SIG-M5 treated with dmso at 0.1 percent for 504 hours (cell line): ENCODE measurements at regions not wholly inside any gene's neighbourhood (a gene's known extent, or its start where the extent isn't known, plus 50 kb on each side); places are given as distances from the start of the nearest gene placed in this dataset.
"Not testable (repeated sequence)": the region's sequence is repeated elsewhere in the genome, so short reads cannot be mapped to it uniquely, and the experiment has no call there.

Experiments
- DNase-seq: peaks from one replicate; lab custom pipeline; 2025; ENCODE audit not compliant: unreplicated experiment; lab: John Stamatoyannopoulos, UW

- DNase-seq = not testable (repeated sequence)
Measured at GRCh38 chr4:86478151-86478550, 116.0 kb upstream of the PTPN13 start.

DNA sequence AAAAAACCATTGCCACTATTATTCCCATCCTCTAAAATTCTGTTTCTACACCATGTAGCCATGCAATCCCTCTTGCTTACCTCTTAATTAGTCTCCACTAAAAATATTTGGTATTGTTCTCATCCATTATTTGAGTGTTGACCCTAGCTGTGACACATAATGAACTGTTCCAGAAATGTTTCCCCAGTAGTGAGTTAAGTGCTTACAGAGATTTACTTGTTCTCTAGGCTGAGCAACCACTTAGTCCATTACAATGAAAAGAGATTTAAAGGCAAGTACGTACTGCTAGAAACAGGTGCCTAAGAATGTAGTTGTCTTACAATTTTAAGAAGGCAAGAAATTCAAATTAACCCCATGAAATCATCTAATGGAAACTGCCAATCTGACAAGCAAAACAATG lies 112.7 kb upstream of the PTPN13 start:
- DNase-seq = no peak

GRCh38 chr4:86482306-86483172 lies 111.6 kb upstream of the PTPN13 start:
- DNase-seq = peak; percentile 71

- no peak for DNase-seq
Measured at GRCh38 chr4:86483173-86483490, 111.0 kb upstream of the PTPN13 start.

GRCh38 chr4:86483773-86484172 lies 110.3 kb upstream of the PTPN13 start:
- no peak for DNase-seq

GRCh38 chr4:86484241-86484640 lies 109.9 kb upstream of the PTPN13 start:
- DNase-seq = peak; percentile 69

GRCh38 chr4:86487738-86488348 lies 106.3 kb upstream of the PTPN13 start:
- no peak for DNase-seq

GRCh38 chr4:86493460-86493859 lies 100.7 kb upstream of the PTPN13 start:
- peak; percentile 68 for DNase-seq

DNA sequence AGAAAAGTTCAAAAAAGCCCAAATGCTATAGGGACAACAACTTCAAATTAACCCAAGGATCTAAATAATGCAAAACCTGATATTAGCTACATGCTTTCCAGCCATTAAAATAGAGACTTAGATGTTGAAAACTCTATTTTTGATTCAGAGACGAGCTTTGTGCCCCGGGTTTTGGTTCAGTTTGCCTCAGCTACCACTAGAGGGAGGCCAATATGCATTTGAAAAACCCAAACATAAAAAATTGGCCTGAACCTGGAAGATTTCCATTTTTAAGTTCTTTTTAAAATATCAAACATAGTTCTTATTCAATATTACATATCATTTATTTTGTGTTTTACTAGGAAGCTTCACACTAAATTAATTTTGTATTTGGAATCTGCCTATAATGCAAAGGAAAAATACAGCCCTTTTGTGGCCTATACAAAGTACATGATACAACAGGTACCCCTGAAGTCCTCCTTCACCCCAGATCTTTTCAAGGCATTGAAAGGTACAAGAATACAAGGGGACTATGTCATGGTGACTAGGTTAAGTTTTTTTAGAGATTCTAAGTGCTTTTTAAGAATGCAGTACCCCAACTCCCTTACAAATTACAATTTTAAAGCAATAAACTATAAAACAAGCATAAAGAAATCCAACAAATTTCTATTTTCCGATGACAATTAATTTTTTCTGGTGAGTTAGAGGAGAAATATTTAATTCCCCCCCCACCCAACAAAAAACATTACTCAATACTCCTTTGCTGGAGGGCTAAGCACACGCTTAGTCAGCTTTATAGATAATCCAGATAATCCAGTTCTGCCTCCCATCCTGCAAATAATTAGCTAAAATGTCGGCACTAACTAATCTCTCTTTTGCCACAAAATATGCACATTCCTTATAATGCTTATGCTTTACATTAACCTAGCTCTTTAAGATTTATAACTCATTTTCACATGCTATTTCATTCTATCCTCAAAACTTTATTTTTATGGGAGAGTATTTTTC lies 97.7 kb upstream of the PTPN13 start:
- DNase-seq = peak; percentile 47

- no peak for DNase-seq
Measured at GRCh38 chr4:86497131-86497530, 97.0 kb upstream of the PTPN13 start.

DNA sequence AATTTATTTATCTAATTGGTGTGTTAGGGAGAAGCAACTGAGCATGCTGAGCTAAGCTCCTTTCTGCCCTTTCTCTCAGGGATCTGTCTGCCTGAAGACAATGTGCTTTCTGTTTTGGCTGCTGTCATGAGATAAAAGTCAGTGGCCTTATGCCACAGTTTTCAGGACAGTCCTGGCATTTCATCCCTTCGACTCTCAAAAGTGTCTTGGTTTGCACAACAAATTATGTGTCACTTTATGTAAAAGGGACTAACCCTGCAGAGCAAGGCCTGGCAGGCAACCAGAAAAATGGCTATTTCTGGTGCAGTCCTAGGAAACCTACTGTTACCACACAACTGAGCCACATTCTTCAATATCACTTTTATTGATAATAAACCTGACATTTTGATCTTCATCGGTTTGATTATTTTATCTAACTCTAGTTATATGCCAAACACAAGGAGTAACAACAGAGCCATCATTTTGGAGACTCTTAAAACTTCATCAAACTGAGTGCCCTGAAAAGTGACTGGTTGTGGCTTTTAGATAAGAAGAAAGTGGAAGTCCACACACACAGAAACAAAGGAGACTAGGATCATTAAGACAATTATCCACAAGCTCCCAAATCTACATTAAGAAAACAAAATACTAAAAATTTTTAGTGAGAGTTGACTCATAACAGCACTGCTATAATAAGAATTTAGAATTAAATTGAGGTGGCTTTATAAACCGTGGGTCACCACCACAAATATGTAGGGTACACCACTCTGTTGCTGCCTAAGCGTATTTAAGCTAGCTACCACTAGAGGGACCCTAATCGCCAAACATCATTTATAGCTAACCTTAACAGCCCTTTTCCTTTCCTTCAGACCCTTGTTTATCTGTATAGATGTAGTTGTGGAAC lies 95.9 kb upstream of the PTPN13 start:
- DNase-seq = peak; percentile 60

GRCh38 chr4:86498863-86499166 lies 95.3 kb upstream of the PTPN13 start:
- DNase-seq = no peak

DNA sequence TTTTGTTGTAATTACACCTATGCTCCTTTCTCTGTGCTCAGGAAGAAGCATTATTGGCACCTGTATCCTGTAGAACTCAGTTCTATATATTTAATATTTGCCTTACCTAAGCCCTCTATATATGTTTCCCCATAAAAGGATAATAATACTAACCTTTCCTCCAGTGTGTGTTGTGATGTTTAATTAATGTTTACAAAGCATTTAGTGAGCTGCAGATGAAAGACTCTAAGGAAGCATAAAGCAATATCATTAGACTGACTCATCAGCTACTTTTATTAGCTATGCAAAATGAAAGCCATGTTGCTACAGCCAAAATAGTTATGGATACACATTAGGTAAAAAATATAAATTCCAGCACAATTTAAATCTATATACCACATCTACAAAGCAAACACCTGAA lies 93.6 kb upstream of the PTPN13 start:
- no peak for DNase-seq

- no peak for DNase-seq
Measured at GRCh38 chr4:86502081-86502480, 92.0 kb upstream of the PTPN13 start.

GRCh38 chr4:86506591-86506990 lies 87.5 kb upstream of the PTPN13 start:
- no peak for DNase-seq

GRCh38 chr4:86508436-86508835 lies 85.7 kb upstream of the PTPN13 start:
- DNase-seq = no peak

DNA sequence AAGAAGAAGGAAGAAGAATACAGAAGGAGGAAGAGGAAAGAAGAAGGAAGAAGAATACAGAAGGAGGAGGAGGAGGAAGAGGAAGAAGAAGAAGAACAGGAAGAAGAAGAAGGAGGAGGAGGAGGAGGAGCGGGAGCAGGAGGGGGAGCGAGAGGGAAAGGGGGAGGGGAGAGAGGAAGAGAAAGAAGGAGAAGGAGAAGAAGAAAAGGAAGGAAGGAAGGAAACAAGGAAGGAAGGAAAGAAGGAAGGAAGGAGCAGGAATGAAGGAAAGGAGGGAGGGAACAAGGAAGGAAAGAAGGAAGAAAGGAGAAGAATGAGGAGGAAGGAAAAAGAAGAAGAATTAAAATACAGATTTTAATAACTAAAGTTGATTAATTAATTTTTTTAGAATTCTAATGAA lies 82.5 kb upstream of the PTPN13 start:
- DNase-seq = no peak

- no peak for DNase-seq
Measured at GRCh38 chr4:86512631-86513030, 81.5 kb upstream of the PTPN13 start.

DNA sequence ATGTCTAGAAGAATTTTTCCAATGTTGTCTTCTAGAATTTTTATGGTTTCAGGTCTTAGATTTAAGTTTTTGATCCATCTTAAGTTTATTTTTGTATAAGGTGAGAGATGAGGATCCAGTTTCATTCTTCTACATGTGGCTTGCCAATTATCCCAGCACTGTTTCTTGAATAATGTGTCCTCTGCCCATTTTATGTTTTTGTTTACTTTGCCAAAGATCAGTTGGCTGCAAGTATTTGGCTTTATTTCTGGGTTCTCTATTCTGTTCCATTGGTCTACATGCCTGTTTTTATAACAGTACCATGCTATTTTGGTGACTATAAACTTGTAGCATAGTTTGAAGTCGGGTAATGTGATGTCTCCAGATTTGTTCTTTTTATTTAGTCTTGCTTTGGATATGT lies 78.2 kb upstream of the PTPN13 start:
- not testable (repeated sequence) for DNase-seq

DNA sequence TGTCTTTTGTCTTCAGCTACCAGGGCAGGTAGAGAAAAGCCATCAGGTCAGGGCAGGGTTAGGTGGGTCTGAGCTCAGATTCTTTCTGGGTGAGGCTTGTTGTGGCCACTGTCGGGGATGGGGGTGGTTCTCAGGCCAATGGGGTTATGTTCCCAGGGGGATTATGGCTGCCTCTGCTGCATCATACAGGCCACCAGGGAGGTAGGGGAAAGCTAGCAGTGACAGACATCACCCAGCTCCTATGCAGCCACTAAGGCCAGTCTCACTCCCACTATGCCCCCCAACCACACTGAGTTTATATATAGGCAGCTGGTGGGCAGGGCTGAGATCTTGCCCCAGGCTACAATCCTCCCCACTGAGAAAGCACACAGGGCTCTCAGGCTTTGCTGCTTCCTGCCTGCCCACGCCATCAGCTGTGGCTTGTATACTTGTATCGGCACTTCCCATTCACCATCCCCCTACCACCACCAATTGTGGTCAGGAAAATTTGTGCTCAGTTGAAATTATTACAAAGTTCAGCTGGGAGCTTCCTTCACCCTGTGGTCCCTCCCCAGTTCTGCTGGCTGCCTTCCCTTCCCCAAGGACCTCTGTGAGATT lies 72.6 kb upstream of the PTPN13 start:
- peak; percentile 31 for DNase-seq
